IMR-90 (cell line): ENCODE measurements at regions not wholly inside any gene's neighbourhood (a gene's known extent, or its start where the extent isn't known, plus 50 kb on each side); places are given as distances from the start of the nearest gene placed in this dataset.

ENCODE experiments used
- ATAC-seq: fragments of 200-7000 bp; cut with Tn5 transposase; 2 replicates; pipeline ENCODE4 v1.9.1; 2020; ENCODE audit warnings: low read depth, mild to moderate bottlenecking, moderate library complexity
- BruUV-seq: library from RNA; stranded (reverse); fragments of 400-500 nt; replicated peaks from 2 replicates; lab custom pipeline; 2021; lab: Mats Ljungman, UMichigan
- CTCF ChIA-PET: fragments of 300-600 bp; formaldehyde crosslinking; extraction: SDS; loops from one replicate; lab custom pipeline; 2021; ENCODE audit warnings: antibody characterized with exemption; lab: Yijun Ruan, JAX
- POLR2A ChIA-PET: fragments of 300-600 bp; sonication (Branson Sonifier 250); formaldehyde crosslinking; loops from one replicate; lab custom pipeline; 2022; ENCODE audit warnings: antibody characterized with exemption; ENCODE audit not compliant: unreplicated experiment; lab: Charles Lee
- DNase-seq: peaks from one replicate; pipeline ENCODE4 v3.0.0; 2013
- H2AFZ ChIP-seq: replicated peaks from 2 replicates; pipeline ENCODE3; 2013; ENCODE audit warnings: low read length, mild to moderate bottlenecking; ENCODE audit not compliant: poor library complexity
- H2AK5ac ChIP-seq: 2 replicates; pipeline ENCODE4 v1.6.1; 2013; ENCODE audit warnings: low read depth, low read length, inconsistent platforms
- H2AK9ac ChIP-seq: replicated peaks from 2 replicates; pipeline ENCODE3; 2013; ENCODE audit warnings: mild to moderate bottlenecking, low read depth, low read length, moderate library complexity; ENCODE audit not compliant: poor library complexity
- H2BK120ac ChIP-seq: 2 replicates; pipeline ENCODE4 v1.6.1; 2013; ENCODE audit warnings: low read depth, low read length, inconsistent platforms
- H2BK15ac ChIP-seq: 3 replicates; pipeline ENCODE4 v1.6.1; 2013; ENCODE audit warnings: low read depth, low read length, inconsistent platforms
- H2BK20ac ChIP-seq: 2 replicates; pipeline ENCODE4 v1.6.1; 2013; ENCODE audit warnings: low read depth, mild to moderate bottlenecking, inconsistent platforms, low read length, moderate library complexity
- H2BK5ac ChIP-seq: 2 replicates; pipeline ENCODE4 v1.6.1; 2013; ENCODE audit warnings: mild to moderate bottlenecking, low read depth, low read length, inconsistent platforms; ENCODE audit not compliant: poor library complexity, severe bottlenecking
- H3K14ac ChIP-seq: replicated peaks from 2 replicates; pipeline ENCODE4 v1.6.1; 2013; ENCODE audit warnings: low read depth, low read length, inconsistent platforms
- H3K18ac ChIP-seq: 2 replicates; pipeline ENCODE4 v1.6.1; 2013; ENCODE audit warnings: low read depth, low read length, control low read depth
- H3K23ac ChIP-seq: 2 replicates; pipeline ENCODE4 v1.6.1; 2013; ENCODE audit warnings: low read depth, low read length, inconsistent platforms
- H3K27ac ChIP-seq: 2 replicates; pipeline ENCODE4 v1.5.1; 2013; ENCODE audit warnings: mild to moderate bottlenecking, control low read depth, low read length; ENCODE audit not compliant: insufficient read depth
- H3K27me3 ChIP-seq: 2 replicates; pipeline ENCODE4 v1.6.1; 2013; ENCODE audit warnings: low read length; ENCODE audit not compliant: control insufficient read depth, insufficient read depth
- H3K36me3 ChIP-seq: 2 replicates; pipeline ENCODE4 v1.6.1; 2013; ENCODE audit warnings: low read length, mixed read lengths; ENCODE audit not compliant: control insufficient read depth, insufficient read depth
- H3K4ac ChIP-seq: 2 replicates; pipeline ENCODE4 v1.6.1; 2013; ENCODE audit warnings: low read depth, low read length, inconsistent platforms
- H3K4me1 ChIP-seq: 2 replicates; pipeline ENCODE4 v1.6.1; 2013; ENCODE audit warnings: low read length, mixed read lengths; ENCODE audit not compliant: control insufficient read depth, insufficient read depth
- H3K4me2 ChIP-seq: 2 replicates; pipeline ENCODE4 v1.6.1; 2013; ENCODE audit warnings: low read depth, mild to moderate bottlenecking, control low read depth, low read length, moderate library complexity
- H3K4me3 ChIP-seq: 2 replicates; pipeline ENCODE4 v1.5.1; 2013; ENCODE audit warnings: low read depth, mild to moderate bottlenecking, control low read depth, low read length, moderate library complexity; ENCODE audit not compliant: insufficient read depth
- H3K56ac ChIP-seq: 2 replicates; pipeline ENCODE4 v1.6.1; 2013; ENCODE audit warnings: low read length, inconsistent platforms; ENCODE audit not compliant: insufficient read depth; ENCODE audit errors: extremely low read depth
- H3K79me1 ChIP-seq, 2 experiments: 2 replicates each; pipeline ENCODE4 v1.6.1; 2013; ENCODE audit warnings: low read length in 2 of 2, inconsistent platforms in 1 of 2, low read depth in 1 of 2
- H3K9ac ChIP-seq: 2 replicates; pipeline ENCODE4 v1.6.1; 2013; ENCODE audit warnings: low read depth, low read length, control low read depth
- H3K9me1 ChIP-seq: 2 replicates; pipeline ENCODE4 v1.6.1; 2013; ENCODE audit warnings: low read length, inconsistent platforms; ENCODE audit not compliant: insufficient read depth
- H3K9me3 ChIP-seq: 2 replicates; pipeline ENCODE4 v1.6.1; 2013; ENCODE audit warnings: low read length; ENCODE audit not compliant: control insufficient read depth, insufficient read depth
- H4K20me1 ChIP-seq: 2 replicates; pipeline ENCODE4 v1.6.1; 2013; ENCODE audit warnings: low read length, inconsistent platforms; ENCODE audit not compliant: insufficient read depth
- H4K5ac ChIP-seq: 2 replicates; pipeline ENCODE4 v1.6.1; 2013; ENCODE audit warnings: mild to moderate bottlenecking, low read depth, low read length, control low read depth
- H4K8ac ChIP-seq, 2 experiments: 2 replicates each; pipeline ENCODE4 v1.6.1; 2013; ENCODE audit warnings: low read depth in 2 of 2, low read length in 2 of 2, control low read depth in 1 of 2, inconsistent platforms in 1 of 2
- H4K91ac ChIP-seq: 2 replicates; pipeline ENCODE4 v1.6.1; 2013; ENCODE audit warnings: low read depth, low read length, inconsistent platforms; ENCODE audit not compliant: insufficient read depth
- BHLHE40 ChIP-seq: fragments of 150-350 bp; IDR thresholded peaks from 2 replicates; pipeline ENCODE4 v1.6.1; 2016; ENCODE audit warnings: mild to moderate bottlenecking, low read depth, low read length
- CHD1 ChIP-seq: IDR thresholded peaks from 2 replicates; pipeline ENCODE4 v1.6.1; 2012; ENCODE audit warnings: low read depth, low read length, improper control_type of control experiment
- FOS ChIP-seq: fragments of 150-350 bp; IDR thresholded peaks from 2 replicates; pipeline ENCODE4 v1.6.1; 2016; ENCODE audit warnings: low read depth, low read length
- MAFK ChIP-seq: IDR thresholded peaks from 2 replicates; pipeline ENCODE4 v1.6.1; 2012; ENCODE audit warnings: low read depth, low read length, improper control_type of control experiment
- MAZ ChIP-seq: IDR thresholded peaks from 2 replicates; pipeline ENCODE4 v1.6.1; 2012; ENCODE audit warnings: low read depth, mild to moderate bottlenecking, low read length, improper control_type of control experiment, moderate library complexity, borderline replicate concordance
- MXI1 ChIP-seq: IDR thresholded peaks from 2 replicates; pipeline ENCODE4 v1.6.1; 2012; ENCODE audit warnings: low read depth, mild to moderate bottlenecking, low read length, moderate library complexity, borderline replicate concordance
- RCOR1 ChIP-seq: IDR thresholded peaks from 2 replicates; pipeline ENCODE4 v1.6.1; 2012; ENCODE audit warnings: mild to moderate bottlenecking, low read length, improper control_type of control experiment; ENCODE audit not compliant: insufficient replicate concordance
- RFX5 ChIP-seq: IDR thresholded peaks from 2 replicates; pipeline ENCODE4 v1.8.0; 2012; ENCODE audit warnings: low read depth, mild to moderate bottlenecking, low read length, moderate library complexity
- dilution Hi-C: fragments of 300-500 bp; cut with HindIII; formaldehyde crosslinking; loops from one replicate; pipeline ENCODE4 v1.14.3; 2018; ENCODE audit warnings: low sequenced_read_pairs; ENCODE audit not compliant: unreplicated experiment
- in situ Hi-C: fragments of 300-500 bp; cut with MboI; formaldehyde crosslinking; loops from 3 replicates; pipeline ENCODE4 v1.14.3; 2019; ENCODE audit warnings: low sequenced_read_pairs, inconsistent platforms, mixed read lengths
- intact Hi-C: fragments of 100-400 bp; cut with micrococcal nuclease; formaldehyde crosslinking; loops from 2 replicates; pipeline ENCODE4 v1.10.0; 2022
- TF ChIP-seq, protein P1 (sequence below): fragments of 150-350 bp; IDR thresholded peaks from 2 replicates; pipeline ENCODE4 v1.6.1; 2016; ENCODE audit warnings: low read depth, mild to moderate bottlenecking, low read length, moderate library complexity, borderline replicate concordance
- TF ChIP-seq, protein P2 (sequence below): conservative IDR thresholded peaks from 2 replicates; pipeline ENCODE4 v1.5.1; 2012; ENCODE audit warnings: mild to moderate bottlenecking, low read depth, low read length, improper control_type of control experiment
- TF ChIP-seq, protein P3 (sequence below): fragments of 150-350 bp; IDR thresholded peaks from 2 replicates; pipeline ENCODE4 v1.6.1; 2017; ENCODE audit warnings: mild to moderate bottlenecking, antibody characterized with exemption, low read length, low read depth

DNA sequence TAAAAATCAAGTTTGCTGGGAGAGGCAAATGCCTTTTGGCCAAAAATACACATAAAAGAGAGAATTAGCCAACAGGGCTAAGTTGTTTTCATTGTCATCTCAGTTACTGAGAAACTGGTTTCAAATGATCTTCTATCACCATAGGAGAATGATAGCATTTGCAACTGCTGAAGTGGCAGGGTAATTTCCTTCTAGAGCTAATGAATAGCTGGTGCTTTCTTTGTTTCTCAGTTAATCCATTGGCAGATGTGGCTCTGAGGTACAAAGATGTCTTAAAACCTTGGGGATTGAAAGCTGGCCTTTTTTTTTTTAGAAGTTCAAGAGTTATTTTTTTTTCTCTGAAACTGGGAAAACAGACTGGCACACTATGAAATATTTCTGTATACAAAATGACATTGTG is 332.7 kb upstream of the KLF12 start:
- Histone ChIP-seq H3K18ac (no peak overlapping the region), H3K4me3 (no peak overlapping the region), H3K23ac (no peak overlapping the region), H2AFZ (no peak overlapping the region), H3K27me3 (peaks cover 3% of the 10 kb centered on the region; the same call in 1 of the 2 replicates), H3K9ac (no peak overlapping the region), H4K5ac (no peak overlapping the region), H2BK120ac (no peak overlapping the region), H3K4me2 (no peak overlapping the region), H3K9me3 (no peaks in the 10 kb centered on the region), H2BK20ac (no peak overlapping the region), H3K79me1 (no peaks in the 10 kb centered on the region), H3K4me1 (no peaks in the 10 kb centered on the region), H3K4ac (no peak overlapping the region), H2AK9ac (no peak overlapping the region), H4K91ac (no peak overlapping the region), H3K14ac (no peak overlapping the region), H2BK5ac (no peak overlapping the region), H3K27ac (no peak overlapping the region), H2BK15ac (no peak overlapping the region), H4K8ac (no peak overlapping the region), H3K56ac (no peak overlapping the region), H3K36me3 (no peaks in the 10 kb centered on the region), H3K9me1 (no peaks in the 10 kb centered on the region), H4K20me1 (no peaks in the 10 kb centered on the region), H2AK5ac (no peak overlapping the region)
- POLR2A ChIA-PET, result no interaction called here
- ATAC-seq, result no peak
- dilution Hi-C loops (no loop called here), in situ Hi-C loops (no loop called here), intact Hi-C loops (no loop called here)
- DNase-seq, result no peak
- CTCF ChIA-PET, result no interaction called here
- TF ChIP-seq RCOR1 (no peak), MXI1 (no peak), RFX5 (no peak), BHLHE40 (no peak), CHD1 (no peak), MAZ (no peak), FOS (no peak), MAFK (no peak)
- TF ChIP-seq, protein P1, sequence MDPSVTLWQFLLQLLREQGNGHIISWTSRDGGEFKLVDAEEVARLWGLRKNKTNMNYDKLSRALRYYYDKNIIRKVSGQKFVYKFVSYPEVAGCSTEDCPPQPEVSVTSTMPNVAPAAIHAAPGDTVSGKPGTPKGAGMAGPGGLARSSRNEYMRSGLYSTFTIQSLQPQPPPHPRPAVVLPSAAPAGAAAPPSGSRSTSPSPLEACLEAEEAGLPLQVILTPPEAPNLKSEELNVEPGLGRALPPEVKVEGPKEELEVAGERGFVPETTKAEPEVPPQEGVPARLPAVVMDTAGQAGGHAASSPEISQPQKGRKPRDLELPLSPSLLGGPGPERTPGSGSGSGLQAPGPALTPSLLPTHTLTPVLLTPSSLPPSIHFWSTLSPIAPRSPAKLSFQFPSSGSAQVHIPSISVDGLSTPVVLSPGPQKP, result no peak
- TF ChIP-seq, protein P2, sequence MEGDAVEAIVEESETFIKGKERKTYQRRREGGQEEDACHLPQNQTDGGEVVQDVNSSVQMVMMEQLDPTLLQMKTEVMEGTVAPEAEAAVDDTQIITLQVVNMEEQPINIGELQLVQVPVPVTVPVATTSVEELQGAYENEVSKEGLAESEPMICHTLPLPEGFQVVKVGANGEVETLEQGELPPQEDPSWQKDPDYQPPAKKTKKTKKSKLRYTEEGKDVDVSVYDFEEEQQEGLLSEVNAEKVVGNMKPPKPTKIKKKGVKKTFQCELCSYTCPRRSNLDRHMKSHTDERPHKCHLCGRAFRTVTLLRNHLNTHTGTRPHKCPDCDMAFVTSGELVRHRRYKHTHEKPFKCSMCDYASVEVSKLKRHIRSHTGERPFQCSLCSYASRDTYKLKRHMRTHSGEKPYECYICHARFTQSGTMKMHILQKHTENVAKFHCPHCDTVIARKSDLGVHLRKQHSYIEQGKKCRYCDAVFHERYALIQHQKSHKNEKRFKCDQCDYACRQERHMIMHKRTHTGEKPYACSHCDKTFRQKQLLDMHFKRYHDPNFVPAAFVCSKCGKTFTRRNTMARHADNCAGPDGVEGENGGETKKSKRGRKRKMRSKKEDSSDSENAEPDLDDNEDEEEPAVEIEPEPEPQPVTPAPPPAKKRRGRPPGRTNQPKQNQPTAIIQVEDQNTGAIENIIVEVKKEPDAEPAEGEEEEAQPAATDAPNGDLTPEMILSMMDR, result no peak
- TF ChIP-seq, protein P3, sequence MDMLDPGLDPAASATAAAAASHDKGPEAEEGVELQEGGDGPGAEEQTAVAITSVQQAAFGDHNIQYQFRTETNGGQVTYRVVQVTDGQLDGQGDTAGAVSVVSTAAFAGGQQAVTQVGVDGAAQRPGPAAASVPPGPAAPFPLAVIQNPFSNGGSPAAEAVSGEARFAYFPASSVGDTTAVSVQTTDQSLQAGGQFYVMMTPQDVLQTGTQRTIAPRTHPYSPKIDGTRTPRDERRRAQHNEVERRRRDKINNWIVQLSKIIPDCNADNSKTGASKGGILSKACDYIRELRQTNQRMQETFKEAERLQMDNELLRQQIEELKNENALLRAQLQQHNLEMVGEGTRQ, result no peak
- no TSS peak for BruUV-seq
